ENCODE measurements at regions not wholly inside any gene's neighbourhood (a gene's known extent, or its start where the extent isn't known, plus 50 kb on each side); places are given as distances from the start of the nearest gene placed in this dataset.
"Not testable (repeated sequence)": the region's sequence is repeated elsewhere in the genome, so short reads cannot be mapped to it uniquely, and the experiment has no call there.

DNA sequence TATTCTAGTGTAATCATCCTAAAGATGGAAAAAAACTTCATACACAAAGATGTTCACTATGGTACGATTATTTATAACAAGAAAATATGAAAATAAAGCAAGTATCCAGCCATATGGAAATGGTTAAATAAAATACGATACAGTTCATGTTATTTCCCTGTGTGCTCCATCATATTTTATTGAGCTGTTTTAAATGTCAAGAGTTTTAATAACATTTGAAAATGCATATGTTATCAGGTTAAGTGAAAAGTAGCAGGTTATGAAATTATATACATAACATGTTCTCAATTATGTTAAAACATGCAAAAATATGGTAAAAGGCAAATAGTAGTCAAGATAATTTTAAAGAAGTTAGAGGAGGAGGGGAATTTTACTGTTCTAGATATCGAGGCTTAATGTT is 192.0 kb downstream of the HNRNPD start:
- no peak for DNase-seq (ENCODE audit: low spot score)

DNA sequence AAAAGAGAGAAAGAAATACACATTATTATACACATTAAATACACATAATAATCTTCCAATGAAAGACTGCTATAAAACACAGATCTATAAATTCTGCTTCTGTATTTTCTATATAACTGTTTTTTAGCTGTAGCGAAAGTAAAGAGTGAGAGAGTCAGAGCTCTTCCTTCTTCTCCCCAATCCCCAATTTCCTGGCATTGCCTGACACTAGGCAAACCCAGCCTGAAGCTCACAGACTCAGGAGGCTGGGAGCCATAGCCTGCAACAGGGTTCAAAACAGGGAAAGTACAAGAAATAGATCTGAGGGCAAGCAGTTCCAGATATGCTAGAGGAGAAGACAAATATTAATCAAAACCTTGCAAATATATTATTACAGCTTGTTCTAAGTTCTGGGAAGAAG is 201.6 kb downstream of the HNRNPD start:
- DNase-seq (ENCODE audit: low spot score) = no peak

DNA sequence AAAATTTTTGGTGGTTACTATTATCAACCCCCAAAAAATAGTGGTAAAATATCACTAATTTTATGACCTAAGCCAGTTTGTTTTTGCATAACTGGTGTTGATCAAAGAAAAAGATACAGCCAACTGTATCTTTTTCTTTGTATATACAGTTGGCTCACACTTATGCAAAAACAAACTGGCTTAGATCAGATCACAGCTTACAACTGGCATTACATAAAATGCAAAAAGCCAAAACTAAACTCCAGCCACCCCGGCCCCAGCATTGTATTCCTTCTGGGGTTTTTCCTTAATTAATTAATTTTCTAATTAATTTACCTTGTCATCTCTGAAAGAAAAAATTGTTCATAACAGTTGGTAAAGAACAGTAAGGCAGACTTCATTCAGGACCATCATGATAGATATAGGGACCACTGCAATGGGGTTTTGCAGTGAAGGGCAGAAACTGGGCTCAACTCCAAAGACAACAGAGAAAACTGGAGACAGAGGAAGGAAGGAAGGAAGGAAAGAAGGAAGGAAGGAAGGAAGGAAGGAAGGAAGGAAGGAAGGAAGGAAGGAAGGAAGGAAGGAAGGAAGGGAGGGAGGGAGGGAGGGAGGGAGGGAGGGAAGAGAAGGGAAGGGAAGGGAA is 202.1 kb downstream of the HNRNPD start:
- no peak for DNase-seq (ENCODE audit: low spot score)

DNA sequence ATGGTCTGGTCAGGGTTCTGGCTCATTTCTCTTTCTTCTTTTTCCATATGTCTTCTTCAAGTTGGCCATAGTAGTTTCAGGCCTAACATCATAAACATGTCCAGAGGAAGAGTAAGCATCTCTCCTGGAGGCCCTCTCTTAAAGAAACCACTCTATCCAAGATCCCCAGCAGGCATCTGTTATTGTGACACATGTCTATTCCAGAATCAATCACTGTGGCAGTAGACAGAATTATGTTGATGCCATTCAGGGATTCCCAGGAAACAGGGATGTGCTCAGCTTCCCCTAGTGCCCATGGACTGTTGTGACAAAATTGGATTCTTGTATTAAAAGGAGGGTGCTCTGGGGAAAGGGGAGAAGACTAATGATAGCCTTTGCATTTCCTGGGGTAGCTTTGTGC is 224.0 kb downstream of the HNRNPD start:
- no peak for DNase-seq (ENCODE audit: low spot score)

DNA sequence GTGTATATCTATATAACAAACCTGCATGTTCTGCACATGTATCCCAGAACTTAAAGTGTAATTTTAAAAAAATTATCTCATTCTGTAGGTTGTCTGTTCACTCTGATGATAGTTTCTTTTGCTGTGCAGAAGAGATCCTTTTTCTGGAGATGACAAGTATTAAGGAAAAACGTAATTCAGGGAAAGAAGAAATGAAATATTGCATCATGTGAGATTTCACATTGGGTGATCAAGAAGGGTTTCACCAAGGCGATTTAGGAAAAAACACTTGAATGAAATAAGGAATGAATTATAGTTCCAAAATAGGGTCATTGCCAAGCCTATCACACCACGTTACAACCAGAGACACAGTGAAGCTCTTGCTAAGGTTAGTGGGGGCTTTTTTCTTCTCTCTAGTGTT is 227.9 kb downstream of the HNRNPD start:
- no peak for DNase-seq (ENCODE audit: low spot score)

DNA sequence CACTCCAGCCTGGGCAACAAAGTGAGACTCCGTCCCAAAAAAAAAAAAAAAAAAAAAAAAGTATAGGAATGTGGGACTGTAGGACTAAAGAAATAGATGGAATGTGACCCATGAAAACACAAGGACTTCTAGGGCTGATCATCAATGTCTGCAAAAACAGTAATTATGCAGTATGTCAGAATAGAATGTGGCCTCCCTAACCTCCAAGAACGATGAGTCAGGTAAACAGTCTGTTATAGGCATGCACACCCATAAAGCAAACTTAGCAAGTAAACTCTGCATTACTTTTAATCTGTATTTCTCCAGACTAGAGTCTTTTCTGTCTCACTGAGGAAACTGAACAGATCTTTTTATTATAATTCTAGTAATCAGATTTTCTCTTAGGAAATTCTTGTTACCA is 233.4 kb downstream of the HNRNPD start:
- no peak for DNase-seq (ENCODE audit: low spot score)

DNA sequence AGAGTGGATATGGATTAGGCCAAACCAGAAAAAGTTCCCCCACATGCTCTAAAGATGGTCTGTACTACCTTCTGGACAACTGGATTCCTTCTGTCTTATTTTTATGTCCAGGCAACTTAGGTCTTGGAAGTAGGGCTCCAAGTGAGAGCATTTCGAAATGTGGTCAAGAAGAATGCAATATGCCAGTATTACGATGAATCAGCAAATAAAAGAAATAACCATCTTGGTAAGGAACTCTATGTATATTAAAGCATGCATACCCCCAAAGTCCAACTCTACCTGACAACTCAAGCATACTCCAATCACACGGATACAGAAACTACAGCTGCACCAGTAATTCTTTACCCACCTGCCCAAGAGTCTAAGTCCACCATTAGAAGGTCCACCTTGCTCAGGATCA is 234.5 kb downstream of the HNRNPD start:
- no peak for DNase-seq (ENCODE audit: low spot score)

DNA sequence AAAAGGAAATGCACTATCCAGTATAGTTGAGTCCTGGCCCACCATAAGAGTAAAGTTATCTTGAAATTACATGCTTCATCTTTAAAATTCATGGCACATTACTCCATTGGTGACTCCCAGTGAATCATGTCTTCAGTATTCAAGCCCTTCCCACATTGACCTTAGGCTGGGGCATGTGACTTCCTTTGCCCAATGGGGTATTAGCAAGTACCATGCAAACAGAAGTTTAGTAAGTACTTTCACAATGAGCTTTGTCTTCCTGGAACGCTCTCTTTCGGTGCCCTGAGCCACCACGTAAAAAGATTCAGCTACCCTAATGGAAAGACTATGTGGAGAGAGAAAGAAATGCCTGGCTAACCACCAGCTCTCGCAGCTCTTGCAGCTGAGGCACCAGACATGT is 235.4 kb downstream of the HNRNPD start:
- DNase-seq (ENCODE audit: low spot score) = no peak

DNA sequence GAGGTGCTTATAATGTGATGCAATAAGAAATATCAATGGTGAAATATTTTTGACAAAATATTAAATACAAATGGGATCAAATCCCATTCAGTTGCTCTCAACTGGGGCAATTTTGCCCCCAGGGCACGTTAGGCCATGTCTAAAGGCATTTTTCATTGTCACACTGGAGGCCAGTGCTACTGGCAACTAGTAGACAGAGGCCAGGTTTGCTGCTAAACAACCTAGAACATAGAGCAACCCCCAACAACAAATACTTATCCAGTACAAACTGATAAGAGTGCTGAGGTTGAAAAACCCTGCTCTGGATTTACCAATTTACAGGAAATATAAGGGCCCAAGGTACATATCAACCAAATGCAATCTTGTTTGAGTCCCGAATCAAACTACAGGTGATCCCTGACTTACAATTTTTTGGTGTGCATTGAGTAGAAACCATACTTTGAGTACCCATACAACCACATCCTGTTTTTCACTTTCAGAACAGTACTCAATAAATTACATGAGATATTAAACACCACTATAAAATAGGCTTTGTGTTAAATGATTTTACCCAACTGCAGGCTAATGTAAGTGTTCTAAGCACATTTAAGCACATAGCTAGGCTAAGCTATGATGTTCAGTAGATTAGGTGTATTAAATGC is 237.5 kb downstream of the HNRNPD start:
- peak; percentile 12 for DNase-seq (ENCODE audit: low spot score)

DNA sequence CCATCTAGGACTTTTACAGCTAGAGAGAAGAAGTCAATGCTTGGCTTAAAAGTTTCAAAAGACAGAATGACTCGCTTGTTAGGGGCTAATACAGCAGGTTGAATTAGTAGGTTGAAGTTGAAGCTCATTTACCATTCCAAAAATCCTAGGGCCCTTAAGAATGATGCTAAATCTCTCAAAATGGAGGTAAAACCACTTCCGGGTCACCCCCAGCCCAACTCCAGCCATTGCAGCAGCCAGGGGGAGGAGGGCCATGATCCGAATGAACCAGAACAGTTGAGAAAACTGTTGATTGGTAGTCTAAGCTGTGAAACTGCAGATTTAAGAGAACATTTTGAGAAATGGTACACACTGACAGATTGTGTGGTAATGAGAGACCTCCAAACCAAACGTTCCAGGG is 245.4 kb downstream of the HNRNPD start:
- no peak for DNase-seq (ENCODE audit: low spot score)

DNA sequence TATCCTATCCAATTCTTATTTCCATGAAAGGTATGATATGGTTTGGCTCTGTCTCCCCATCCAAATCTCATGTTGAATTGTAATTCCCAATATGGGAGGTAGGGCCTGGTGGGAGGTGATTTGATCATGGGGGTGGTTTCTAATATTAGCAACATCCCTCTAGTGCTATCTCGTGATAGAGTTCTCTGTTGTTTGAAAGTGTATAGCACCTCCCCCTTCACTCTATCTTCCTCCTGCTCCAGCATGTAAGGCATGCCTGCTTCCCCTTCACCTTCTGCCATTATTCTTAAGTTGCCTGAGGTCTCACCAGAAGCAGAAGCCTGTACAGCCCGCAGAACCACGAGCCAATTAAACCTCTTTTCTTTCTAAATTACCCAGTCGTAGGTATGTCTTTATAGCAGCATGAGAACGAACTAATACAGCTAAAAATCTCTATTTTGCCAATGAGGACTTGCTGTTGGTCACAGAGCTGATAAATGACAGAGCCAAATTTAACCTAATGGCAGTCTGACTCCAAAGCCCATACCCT is 247.2 kb downstream of the HNRNPD start:
- DNase-seq (ENCODE audit: low spot score) = no peak

DNA sequence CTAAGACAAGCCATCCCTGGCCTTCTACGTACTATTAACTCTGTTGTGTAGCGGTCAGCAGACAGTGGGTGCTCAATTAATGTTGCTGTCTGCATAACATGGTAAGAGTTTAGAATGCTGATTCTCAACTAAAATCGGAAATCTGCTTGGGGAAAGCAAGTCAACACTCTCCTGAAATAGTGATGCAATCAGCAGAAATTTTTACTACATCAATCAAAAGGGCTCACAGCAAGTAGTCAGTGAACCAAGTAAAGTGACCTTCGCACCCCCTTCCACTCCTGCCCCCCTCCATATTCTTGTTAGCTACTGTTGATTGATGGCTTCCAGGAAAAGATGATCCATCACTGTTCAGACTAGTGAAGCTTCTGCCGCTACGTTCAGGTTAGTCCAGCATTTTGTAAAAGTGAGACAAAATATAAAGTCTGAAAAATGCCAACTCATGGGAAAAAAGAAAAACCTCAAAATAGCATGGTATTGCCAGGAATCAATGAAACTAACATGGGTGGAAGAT is 247.9 kb downstream of the HNRNPD start:
- no peak for DNase-seq (ENCODE audit: low spot score)

DNA sequence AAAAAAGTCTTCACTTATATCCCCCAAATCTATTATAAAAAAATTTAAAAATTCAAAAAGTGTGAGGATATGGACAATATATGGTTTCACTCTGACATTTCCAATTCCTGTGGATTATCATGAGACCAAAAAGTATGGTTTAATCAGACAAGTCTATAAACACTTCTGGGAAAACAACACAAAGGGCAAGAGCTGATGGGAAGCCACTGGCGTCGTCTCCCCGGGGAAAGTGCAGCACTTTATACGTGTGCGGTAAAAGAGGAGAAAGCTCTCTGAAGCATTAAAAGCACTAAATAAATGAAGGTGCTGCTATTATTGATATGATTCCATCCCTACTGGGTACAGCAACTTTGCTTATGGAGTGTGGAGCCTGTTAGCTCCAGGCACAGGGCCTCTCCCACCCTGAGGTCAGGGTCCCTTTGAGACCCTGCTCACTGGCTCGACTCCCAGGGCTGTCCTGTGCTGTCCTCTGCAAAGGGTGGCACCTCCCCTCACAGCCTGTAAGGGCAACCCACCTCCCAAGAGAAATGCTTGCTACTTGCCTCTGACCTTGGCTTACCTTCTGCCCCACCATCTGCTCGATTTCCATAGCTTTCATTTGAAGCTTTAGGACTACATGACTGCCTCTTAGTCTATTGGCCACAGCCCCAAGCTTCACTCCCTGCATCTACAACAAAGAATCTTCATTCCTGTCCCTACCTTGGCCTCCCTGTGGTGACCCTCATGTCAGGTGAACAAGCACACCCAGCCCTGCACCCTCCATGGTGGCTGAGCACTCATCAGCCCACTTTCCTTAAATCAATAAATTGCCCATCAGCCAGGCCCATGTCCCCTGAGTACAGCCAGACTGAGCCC is 248.6 kb downstream of the HNRNPD start:
- DNase-seq (ENCODE audit: low spot score) = no peak

DNA sequence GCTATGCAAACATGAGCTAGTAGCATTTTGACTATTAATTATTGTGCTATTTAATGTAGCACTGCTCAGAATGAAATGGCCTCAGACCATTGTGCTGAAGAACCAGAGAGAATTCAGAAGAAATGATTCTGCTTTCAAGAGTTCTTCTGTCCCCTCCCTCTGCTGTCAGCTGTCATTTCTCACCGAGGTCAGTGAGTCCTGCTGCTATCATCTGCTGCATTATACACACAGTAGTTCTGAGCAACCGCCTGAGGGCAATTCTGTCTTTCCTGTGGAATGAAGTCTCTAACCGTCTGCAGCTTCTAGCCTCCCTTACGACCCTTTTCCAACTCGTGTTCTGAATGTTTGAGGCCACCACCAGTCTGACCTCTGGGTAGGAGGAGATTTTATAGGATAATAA is 249.4 kb downstream of the HNRNPD start:
- no peak for DNase-seq (ENCODE audit: low spot score)

DNA sequence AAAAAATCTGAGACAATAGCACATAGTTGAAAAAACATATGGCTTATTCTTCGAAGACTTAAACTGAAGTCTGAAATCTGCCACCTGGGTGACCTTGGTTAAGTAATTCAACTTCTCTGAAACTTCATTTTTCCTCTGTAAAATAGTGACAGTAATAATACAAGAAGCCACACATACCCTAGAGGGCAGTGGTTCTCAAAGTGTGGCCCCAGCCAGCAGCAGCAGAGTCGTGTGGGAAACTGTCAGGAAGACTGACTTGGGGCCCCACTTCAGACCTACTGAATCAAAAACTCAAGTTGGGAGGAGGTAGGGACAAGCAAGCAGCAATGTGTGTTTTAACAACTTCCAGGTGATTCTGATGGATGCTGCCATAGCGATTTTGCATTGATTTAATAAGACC is 249.9 kb downstream of the HNRNPD start:
- DNase-seq (ENCODE audit: low spot score) = peak; percentile 11

DNA sequence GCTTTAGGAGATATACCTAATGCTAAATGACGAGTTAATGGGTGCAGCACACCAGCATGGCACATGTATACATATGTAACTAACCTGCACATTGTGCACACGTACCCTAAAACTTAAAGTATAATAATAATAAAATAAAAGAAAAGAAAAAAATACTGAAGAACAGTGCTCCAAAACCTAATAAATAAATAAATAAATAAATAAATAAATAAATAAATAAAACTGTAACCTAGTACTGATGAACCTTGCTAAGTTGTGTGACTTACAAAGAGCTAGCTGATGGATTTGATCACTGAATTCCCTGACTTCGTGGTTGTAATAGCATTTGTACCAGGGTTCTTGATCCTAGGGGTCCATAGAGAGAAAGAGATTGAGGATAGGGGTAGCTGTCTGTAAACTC is 258.6 kb downstream of the HNRNPD start:
- DNase-seq (ENCODE audit: low spot score) = not testable (repeated sequence)

DNA sequence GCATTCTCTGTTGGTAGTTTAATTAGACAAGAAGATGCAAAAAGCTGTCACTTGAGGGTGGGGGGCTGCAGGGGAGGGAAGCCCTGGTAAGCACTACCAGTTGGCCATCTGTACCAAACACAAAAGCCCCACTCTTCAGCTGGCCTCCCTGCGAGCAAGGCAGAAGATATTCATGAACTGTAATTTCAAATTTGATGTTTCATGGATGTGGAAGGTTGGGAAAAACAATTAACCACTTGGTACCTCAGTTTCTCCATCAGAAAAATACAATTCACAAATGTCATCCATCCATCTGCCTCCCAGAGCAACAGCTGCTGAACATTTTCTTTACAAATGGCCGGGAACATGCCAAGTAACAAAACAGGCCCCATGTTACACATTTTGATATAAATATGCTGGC is 265.3 kb downstream of the HNRNPD start:
- no peak for DNase-seq (ENCODE audit: low spot score)

DNA sequence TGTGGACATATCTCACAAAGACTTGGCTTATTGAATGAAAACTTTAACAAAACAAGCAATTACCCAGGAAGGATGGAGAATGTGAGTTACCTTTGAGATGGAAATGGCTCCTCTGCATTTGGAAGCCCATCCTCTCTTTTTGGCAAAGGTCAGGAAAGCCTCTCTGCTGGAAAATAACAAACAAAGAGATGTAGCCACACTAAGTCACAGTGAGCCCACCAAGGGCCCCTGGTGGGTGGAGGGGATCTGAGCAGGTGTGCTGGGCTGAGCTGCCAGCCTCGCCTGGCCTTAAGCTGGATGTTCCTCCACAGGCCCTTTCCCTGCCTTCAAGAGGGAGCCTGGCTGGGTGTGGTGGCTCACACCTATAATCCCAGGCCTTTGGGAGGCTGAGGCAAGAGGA is 269.2 kb downstream of the HNRNPD start:
- DNase-seq (ENCODE audit: low spot score) = no peak

DNA sequence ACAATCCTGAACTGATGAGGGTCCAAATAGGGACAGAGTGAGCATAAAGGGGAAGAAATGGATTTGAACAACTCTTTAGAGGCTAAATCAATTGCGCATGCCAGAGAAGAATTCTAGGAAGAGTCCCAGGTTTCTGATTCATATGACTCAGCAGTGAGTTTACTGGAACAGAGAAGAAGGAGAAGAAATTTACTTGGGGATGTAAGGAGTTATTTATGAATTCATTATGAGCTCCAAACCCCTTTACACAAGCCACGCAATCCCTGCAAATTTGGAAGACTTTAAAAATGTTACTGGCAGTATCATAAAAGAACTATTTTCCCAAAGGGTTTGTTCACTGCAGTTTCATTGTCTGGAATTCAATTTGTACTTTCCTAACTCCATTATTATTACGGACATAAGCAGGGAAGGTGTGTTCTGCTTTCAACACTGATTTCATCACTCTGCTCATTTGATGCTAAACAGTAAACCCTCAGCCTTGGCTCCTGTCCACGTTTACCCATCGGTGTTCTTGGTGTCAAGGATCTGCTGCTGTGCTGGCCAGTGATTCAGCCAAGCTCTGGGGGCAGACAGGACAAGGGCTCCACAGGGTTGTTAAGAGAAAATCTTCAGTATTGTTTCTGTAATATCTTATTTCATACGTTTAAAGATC is 273.7 kb downstream of the HNRNPD start:
- DNase-seq (ENCODE audit: low spot score) = no peak

DNA sequence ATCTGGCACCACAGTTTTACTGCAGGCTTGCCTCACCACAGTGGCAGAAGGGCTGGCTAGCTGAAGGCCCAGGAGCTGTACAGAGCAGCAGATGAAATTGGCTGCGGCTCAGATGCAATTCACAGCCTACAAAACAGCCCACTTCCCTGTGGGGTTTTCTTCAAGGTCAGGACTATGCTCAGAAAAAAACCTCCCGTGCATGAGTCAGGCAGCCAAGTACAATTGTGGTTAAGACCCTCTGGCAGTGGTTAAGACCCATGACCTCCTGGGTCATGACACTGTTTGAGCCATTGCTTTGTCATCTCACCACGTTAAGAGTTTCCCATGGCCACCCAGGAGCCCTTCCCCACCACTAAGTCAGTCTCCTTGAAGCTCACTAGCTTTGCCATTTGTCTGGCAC is 276.3 kb downstream of the HNRNPD start:
- no peak for DNase-seq (ENCODE audit: low spot score)

DNA sequence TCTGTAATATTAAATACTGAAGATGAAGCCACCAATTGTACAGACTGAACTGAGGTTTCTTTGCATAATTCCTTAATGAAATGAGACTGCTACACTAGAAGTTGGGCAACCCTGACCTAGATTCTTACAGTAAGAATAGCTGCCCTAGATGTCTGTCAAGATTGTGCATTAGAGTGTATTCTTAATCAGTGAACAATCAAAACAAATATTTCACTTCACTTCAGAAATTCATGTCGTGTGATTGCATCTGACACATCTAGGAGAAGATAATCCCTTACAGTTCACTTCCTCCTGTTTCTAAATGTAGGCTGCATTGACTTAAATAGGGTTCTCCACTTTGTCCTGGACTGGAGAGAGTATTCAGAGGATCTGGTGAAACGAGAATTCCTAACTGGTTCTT is 283.1 kb downstream of the HNRNPD start:
- DNase-seq (ENCODE audit: low spot score) = no peak

DNA sequence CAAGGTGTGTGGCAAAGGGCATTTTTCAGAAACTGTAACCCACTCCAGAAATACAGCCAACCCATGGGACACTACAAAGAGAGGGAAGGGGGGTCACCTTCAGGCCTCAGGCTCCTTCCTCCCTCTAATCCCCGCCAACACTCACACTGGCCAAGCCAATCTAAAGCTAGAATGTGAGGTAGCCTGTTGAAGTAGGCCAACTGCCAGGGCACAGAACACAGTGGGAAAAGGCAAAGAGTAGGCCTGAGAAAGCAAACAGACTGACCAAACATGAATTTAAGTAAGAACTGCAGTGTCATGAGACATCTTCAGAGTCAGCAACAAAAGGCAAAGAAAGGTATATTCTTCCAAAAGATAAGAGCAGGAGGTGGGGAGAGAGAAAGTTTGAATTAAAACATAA is 289.0 kb downstream of the HNRNPD start:
- DNase-seq (ENCODE audit: low spot score) = no peak

Measured in CD4-positive, alpha-beta T cell treated with Interleukin-2 at 100 ng/mL for 4 hours (primary cell).